ENCODE measurements at regions not wholly inside any gene's neighbourhood (a gene's known extent, or its start where the extent isn't known, plus 50 kb on each side); places are given as distances from the start of the nearest gene placed in this dataset.

DNA sequence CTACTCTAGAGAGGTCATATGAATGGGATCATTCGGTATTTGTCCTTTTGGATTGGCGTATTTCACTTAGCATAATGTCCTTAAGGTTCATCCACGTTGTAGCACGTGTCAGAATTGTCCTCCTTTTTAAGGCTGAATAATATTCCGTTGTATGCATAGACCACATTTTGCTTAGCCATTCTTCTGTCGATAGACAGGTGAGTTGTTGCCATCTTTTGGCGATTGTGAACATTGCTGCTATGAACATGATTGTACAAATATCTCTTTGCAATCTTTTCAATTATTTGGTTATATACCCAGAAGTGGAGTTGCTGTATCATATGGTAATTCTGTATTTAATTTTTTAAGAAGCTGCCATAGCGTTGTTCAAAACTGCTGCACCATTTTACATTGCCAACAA is 52.4 kb upstream of the GOLGA8J start:
- peaks cover 10% of the 10 kb centered on the region for H3K27me3 Mint-ChIP-seq (ENCODE audit: unreplicated experiment)
- H3K4me3 Mint-ChIP-seq (ENCODE audit: unreplicated experiment) = no peak overlapping the region
- peaks cover 14% of the 10 kb centered on the region for H3K9me3 Mint-ChIP-seq (ENCODE audit: unreplicated experiment)
- H3K27ac Mint-ChIP-seq (ENCODE audit: unreplicated experiment) = no peak overlapping the region
- DNase-seq (ENCODE audit: extremely low spot score, unreplicated experiment) = no peak
- peaks cover 3% of the 10 kb centered on the region for H3K36me3 Mint-ChIP-seq (ENCODE audit: unreplicated experiment)
- TF ChIP-seq, protein P1, sequence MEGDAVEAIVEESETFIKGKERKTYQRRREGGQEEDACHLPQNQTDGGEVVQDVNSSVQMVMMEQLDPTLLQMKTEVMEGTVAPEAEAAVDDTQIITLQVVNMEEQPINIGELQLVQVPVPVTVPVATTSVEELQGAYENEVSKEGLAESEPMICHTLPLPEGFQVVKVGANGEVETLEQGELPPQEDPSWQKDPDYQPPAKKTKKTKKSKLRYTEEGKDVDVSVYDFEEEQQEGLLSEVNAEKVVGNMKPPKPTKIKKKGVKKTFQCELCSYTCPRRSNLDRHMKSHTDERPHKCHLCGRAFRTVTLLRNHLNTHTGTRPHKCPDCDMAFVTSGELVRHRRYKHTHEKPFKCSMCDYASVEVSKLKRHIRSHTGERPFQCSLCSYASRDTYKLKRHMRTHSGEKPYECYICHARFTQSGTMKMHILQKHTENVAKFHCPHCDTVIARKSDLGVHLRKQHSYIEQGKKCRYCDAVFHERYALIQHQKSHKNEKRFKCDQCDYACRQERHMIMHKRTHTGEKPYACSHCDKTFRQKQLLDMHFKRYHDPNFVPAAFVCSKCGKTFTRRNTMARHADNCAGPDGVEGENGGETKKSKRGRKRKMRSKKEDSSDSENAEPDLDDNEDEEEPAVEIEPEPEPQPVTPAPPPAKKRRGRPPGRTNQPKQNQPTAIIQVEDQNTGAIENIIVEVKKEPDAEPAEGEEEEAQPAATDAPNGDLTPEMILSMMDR (IDR thresholded peaks at IDR 0.05) = peak; percentile 18
- peaks cover 9% of the 10 kb centered on the region for H3K4me1 Mint-ChIP-seq (ENCODE audit: unreplicated experiment)

DNA sequence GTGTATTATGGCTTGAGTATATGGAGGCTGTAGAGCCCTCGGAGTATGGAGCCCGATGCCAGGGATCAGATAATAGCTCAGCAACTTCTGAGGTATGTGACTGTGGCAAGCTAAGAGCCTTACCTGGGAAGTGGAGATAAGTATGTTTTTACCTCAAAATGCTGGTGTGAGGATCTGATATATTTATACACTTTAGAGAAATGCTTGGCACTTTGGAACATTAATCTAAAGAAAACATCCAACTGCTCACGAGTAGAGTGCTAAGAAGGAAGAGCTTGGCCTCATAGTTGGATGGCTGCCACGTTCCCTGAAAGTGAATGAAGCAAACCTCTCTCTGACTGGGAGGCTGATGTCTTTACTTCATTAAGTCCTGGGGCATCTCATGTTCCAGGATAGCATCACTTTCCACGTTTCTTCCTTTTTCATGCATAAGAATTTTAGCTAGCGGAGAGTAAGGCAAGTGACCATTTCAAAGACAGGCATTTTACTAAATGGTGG is 58.9 kb upstream of the GOLGA8J start:
- TF ChIP-seq, protein P1 (IDR thresholded peaks at IDR 0.05) = no peak
- Mint-ChIP-seq H3K4me1 (ENCODE audit: unreplicated experiment) (peaks cover 22% of the 10 kb centered on the region), H3K9me3 (ENCODE audit: unreplicated experiment) (peaks cover 4% of the 10 kb centered on the region), H3K27me3 (ENCODE audit: unreplicated experiment) (peaks cover 25% of the 10 kb centered on the region), H3K27ac (ENCODE audit: unreplicated experiment) (no peak overlapping the region), H3K4me3 (ENCODE audit: unreplicated experiment) (no peak overlapping the region), H3K36me3 (ENCODE audit: unreplicated experiment) (peaks cover 3% of the 10 kb centered on the region)
- no peak for DNase-seq (ENCODE audit: extremely low spot score, unreplicated experiment)

DNA sequence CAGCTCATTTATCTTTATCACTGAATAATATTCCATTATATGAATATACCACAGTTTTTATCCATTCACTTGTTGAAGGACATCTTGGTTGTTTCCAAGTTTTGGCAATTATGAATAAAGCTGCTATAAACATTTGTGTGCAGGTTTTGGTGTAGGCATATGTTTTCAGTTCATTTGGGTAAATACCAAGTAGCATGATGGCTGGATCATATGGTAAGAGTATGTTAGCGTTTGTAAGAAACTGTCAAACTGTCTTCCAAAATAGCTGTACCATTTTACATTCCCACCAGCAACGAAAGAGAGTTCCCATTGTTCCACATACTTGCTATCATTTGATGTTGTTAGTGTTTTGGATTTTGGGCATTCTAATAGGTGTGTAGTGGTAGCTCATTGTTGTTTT is 72.0 kb upstream of the GOLGA8J start:
- TF ChIP-seq, protein P1 (IDR thresholded peaks at IDR 0.05) = no peak
- Mint-ChIP-seq H3K36me3 (ENCODE audit: unreplicated experiment) (no peaks in the 10 kb centered on the region), H3K27me3 (ENCODE audit: unreplicated experiment) (peaks cover 51% of the 10 kb centered on the region), H3K9me3 (ENCODE audit: unreplicated experiment) (no peaks in the 10 kb centered on the region), H3K4me1 (ENCODE audit: unreplicated experiment) (no peaks in the 10 kb centered on the region), H3K27ac (ENCODE audit: unreplicated experiment) (no peak overlapping the region), H3K4me3 (ENCODE audit: unreplicated experiment) (no peak overlapping the region)
- no peak for DNase-seq (ENCODE audit: extremely low spot score, unreplicated experiment)

DNA sequence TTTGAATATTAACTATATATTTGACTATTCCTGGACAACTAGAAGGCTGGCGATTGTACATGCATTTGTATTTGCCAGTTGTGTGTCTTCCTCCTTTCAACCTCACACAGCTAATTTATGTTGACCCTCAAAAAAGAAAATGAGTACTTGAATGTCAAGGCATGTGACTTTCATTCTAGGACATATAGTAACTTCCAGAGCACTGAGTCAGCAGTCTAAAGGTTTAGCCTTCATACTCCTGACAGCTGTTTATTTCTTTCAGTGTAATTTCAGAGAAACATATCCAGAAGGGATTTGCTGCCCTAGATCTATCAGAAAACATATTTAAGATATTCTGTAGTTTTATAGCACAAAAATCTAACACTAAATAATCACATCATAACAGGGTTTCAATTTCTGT is 74.6 kb upstream of the GOLGA8J start:
- DNase-seq (ENCODE audit: extremely low spot score, unreplicated experiment) = no peak
- TF ChIP-seq, protein P1 (IDR thresholded peaks at IDR 0.05) = no peak
- no peaks in the 10 kb centered on the region for H3K9me3 Mint-ChIP-seq (ENCODE audit: unreplicated experiment)

DNA sequence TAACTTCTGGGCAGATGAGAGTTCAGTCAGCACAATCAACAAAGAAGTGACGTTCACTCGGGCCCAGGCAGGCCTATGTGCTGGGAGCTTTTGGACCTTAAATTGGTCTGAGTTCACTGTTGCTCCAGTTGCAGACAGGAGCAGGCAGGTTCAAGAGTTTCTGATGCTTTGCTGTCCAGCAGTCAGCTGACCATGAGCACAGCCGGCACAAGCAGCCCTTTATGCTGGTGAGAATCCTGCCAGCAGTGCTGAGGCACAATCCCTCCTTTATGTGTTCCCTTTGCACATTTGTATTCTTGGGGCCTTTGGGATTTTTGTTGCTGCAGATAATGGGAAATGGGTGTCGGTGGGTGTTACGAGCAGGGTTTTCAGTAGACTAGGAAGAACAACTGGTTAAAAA is 81.2 kb upstream of the GOLGA8J start:
- Mint-ChIP-seq H3K27me3 (ENCODE audit: unreplicated experiment) (peaks cover 28% of the 10 kb centered on the region), H3K36me3 (ENCODE audit: unreplicated experiment) (no peaks in the 10 kb centered on the region), H3K4me1 (ENCODE audit: unreplicated experiment) (peaks cover 11% of the 10 kb centered on the region), H3K4me3 (ENCODE audit: unreplicated experiment) (no peak overlapping the region), H3K9me3 (ENCODE audit: unreplicated experiment) (no peaks in the 10 kb centered on the region), H3K27ac (ENCODE audit: unreplicated experiment) (no peak overlapping the region)
- DNase-seq (ENCODE audit: extremely low spot score, unreplicated experiment) = no peak
- TF ChIP-seq, protein P1 (IDR thresholded peaks at IDR 0.05) = no peak

More for the DNA sequence above, 74.6 kb upstream of the GOLGA8J start:
- no peak overlapping the region for H3K4me3 Mint-ChIP-seq (ENCODE audit: unreplicated experiment)
- peaks cover 11% of the 10 kb centered on the region for H3K4me1 Mint-ChIP-seq (ENCODE audit: unreplicated experiment)
- H3K27me3 Mint-ChIP-seq (ENCODE audit: unreplicated experiment) = peaks cover 38% of the 10 kb centered on the region
- H3K27ac Mint-ChIP-seq (ENCODE audit: unreplicated experiment) = no peak overlapping the region
- H3K36me3 Mint-ChIP-seq (ENCODE audit: unreplicated experiment) = no peaks in the 10 kb centered on the region

Data from osteocyte (in vitro differentiated cells).